ENCODE measurements at regions not wholly inside any gene's neighbourhood (a gene's known extent, or its start where the extent isn't known, plus 50 kb on each side); places are given as distances from the start of the nearest gene placed in this dataset.

DNA sequence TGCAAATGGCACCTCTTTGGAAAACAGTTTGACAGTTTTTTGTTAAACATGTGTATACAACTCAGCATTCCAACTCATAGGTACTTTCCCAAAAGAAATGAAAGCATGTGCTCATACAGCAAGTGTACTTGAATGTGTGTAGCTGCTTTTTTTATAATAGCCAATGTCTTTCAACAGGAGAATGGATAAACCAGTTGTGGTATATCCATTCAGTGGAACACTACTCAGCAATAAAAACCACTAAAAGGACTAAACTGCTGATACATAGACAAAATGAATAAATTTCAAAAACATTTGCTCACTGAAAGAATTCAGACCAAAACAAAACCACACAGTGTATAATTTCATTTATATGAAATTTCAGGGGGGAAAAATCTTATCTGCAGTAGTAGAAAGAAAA is 267.3 kb downstream of the NR2F1-AS1 start:
- DNase-seq = no peak

DNA sequence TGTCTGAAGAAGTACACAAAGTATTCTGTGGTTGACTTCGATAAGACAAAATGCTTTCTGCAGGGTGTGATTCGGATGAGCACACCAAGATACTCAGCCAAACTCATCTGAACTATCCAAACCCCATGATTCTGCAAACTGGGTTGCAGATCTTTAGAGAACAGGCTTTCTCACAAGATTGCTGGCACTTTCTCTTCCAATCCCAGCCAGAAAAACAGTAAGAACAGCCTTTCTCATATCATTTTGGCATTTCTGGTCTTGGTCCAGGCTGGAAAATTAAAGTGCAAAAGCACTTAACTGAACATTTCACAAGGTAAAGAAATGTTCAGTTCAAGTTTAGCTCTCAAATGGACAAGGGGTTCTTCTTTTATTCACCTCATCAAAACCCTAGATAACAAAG is 269.1 kb downstream of the NR2F1-AS1 start:
- no peak for DNase-seq

- no peak for DNase-seq
Measured at GRCh38 chr5:93307557-93307956, 273.5 kb downstream of the NR2F1-AS1 start.

DNA sequence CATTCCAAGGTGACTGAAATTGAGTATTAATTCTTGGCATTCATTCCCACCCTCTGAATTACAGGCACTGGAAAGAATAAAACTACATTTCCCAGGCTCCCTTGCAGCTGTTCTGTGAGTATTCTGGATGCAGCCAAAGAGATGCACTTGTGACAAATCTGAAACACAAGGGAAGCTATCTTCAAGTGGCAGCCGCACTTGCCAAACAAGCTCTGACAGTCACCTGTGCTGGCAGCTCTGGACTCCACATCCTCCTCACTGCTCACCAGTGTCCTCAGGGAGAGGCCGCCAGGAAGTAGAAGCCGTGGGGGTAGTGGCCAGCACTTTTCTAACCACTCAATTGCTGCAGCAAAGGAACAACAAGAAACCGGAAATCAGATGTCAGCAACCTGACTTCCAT is 275.0 kb downstream of the NR2F1-AS1 start:
- no peak for DNase-seq

DNA sequence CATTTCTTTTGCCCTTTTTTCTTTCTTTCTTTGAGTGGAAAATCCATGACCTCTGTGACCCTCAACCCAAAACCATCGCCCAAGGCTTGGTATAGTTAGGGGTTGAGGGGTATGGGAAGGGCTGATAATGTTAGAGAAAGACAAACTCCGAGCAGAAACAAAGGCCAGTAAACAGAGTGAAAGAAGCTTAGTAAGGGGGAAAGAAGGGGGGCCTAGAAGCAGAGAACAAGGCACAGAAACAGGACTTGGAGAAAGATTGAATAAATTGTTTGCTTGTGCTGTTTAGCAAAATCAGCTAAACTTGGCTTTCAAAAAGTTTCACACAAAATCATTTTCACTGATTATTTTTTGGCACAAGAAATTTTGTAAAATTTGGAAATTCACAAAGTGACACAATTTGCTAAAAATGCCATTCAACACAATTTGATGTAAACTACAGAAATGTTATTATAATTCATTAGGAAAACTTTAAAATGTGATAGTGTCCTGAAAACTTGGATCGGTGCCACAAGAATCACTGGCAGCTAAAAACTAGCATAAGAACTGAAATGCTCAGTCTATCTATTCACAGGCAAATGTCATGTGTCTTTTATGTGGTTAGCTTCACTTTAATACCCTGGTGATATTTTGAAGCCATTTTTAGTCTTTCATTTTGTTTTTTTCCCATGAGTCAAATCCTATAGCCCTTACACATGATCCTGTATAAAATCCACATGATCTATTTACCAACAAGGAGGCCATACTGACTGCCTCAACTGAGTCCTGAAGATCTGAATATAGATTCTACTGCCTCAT is 276.4 kb downstream of the NR2F1-AS1 start:
- DNase-seq = no peak

DNA sequence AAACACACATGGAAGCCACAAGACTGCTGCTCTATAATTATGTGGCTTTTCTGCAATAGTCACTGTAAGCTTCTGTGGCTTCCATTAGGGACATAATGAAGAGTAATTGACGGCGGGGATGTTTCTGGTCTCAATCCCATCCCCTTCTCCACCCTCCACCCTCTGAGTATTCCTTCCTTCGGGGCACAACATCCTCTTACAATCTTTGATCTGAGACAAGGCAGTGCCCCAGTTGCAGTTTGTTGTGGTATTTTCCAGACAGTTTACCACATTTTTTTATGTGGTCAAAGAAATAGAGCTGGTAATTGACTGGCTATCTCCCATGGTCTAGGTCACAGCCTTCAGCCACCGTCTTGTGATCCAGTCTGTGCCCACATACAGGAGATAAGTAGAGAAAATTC is 277.7 kb downstream of the NR2F1-AS1 start:
- DNase-seq = no peak

DNA sequence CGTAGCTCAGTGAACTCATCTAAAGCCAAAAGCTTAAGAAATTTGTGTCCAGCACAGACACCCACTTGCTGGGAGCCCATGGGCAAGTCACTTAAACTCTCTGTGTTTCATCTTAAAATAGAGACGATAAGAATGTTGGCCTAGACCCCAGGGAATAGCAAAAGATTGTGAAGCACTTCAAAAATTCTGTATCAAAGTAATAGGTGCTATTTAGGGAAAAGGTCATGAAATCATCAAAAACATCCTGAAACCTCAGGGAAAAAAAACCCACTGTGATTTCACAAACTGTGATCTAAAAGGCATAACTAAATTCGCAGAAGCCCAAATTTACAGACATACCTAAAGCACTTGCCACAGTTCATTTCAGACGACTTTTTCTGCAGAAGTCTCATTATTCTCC is 278.3 kb downstream of the NR2F1-AS1 start:
- DNase-seq = no peak

DNA sequence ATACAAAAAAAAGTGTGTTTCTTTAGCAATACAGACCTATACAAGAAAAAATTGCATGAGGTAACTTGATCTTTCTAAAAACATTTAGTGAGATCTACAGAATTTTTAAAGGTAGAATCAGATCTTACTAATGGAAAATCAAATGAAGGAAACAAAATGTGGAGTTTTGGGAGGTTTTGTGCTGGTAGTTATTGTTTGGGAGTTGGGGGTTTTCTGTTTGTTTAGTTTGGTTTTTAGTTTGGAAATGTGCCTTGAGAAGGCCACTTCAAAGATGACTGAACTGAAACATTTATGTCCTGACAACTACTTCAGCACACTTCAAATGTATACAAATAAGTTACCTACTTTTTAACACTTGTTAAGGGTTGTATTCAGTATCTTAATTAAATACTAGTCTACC is 280.1 kb downstream of the NR2F1-AS1 start:
- no peak for DNase-seq

- DNase-seq = no peak
Measured at GRCh38 chr5:93300309-93300923, 280.6 kb downstream of the NR2F1-AS1 start.

DNA sequence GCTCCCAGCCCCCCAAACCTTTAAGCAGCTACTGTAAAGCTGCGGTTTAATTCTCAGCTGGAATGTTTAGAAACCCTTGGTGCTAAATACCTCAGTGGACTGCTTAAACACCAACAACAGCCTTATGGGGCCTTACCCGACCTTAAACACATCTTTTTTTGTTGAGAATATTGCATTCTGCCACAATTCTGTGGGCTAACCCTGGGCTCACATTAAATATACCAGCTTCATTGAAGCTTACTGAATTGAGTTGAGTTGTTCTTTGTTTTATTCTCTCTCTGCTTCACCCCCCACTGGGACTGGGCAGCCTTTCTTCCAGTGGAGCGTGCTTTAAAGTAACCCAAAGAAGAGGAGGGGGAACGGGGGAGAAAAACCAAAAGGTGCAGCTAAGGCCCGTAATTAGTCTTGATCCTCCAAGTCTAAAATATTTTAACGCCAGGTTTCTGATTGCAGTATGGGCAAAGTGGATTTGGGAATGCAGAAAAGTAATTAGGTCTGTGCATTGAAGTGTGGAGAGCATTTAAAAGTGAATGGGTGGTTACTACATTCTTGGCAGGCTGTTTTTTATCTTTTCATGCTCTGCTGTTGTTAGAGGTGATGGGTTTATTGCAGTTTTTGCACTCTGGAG is 281.2 kb downstream of the NR2F1-AS1 start:
- DNase-seq = no peak

GRCh38 chr5:93297116-93297515 is 283.9 kb downstream of the NR2F1-AS1 start:
- no peak for DNase-seq

DNA sequence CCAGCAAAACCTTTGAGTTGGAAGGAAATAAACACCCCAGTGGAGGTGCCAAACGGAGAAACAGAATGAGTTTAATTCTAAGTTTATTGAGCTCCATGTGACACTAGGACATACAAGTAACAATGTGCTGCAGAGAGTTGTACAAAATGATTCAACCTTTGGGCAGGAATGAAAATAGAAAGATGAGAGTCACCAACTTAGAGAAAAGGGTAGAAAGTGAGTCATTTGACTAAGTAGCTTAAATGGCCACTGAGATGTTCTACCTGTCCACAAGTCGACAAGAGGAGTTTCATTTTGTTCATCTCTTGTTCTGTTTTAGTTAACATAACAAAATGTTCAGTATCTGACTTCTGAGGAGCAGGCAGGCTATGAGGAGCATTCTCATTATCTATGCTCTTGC is 284.7 kb downstream of the NR2F1-AS1 start:
- no peak for DNase-seq

DNA sequence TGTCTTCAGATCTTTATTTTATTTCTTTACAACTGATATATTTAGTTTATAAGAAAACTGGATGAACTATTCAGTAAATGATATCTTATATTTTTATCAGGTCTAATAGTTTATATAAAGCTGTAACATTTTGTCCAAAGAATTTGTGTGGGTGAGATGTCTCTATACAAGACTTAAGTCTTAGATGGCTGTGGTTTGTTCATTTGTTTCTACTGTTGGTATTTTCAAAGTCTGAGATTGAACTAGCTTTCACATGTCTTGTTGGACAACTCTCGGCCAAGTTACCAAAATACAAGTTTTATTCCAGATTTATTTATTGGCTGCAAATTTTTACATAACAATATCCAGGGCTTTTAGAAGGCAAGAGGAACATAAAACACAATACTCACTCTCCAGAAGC is 286.0 kb downstream of the NR2F1-AS1 start:
- no peak for DNase-seq

GRCh38 chr5:93294199-93294598 is 286.8 kb downstream of the NR2F1-AS1 start:
- no peak for DNase-seq

DNA sequence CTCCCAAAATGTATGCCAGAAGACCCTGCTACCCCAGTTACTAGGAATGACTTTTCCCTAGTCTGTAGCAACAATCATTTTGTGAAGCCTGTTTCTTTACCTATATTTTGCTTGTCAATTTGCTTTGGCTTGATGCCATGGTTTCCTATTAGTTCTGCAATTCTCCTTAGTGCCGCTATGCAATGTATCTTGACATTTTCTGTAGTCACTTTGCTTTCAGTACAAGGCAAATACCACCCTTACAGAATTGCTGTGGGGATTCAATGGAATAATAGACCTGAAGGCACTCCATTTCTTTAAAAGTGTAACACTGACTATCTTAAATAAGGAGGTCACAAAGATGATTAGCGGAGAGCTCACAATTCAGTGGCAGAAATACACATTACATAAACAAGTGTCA is 291.1 kb downstream of the NR2F1-AS1 start:
- DNase-seq = no peak

DNA sequence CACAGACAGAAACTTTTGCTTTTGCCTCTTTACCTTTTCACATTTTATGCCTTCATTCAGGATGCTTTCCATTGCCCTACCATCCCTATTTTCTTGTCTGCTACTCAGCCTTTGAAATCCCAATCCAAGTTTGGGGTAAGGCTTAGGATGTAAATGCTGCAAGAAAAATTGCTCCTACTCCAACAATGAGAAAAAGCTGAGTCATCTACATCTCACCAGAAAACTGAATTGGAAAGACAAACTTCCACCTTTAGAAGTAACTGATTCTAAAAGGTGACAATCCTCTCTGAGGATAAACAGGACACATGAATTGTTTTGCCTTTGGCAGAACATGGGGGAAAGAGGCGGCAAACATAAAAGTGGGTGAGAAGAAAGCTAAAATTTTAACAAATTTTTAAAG is 295.6 kb downstream of the NR2F1-AS1 start:
- no peak for DNase-seq

GRCh38 chr5:93281980-93282772 is 298.8 kb downstream of the NR2F1-AS1 start:
- DNase-seq = no peak

- DNase-seq = no peak
Measured at GRCh38 chr5:93280518-93280917, 300.5 kb downstream of the NR2F1-AS1 start.

- DNase-seq = no peak
Measured at GRCh38 chr5:93279296-93279963, 301.6 kb downstream of the NR2F1-AS1 start.

DNA sequence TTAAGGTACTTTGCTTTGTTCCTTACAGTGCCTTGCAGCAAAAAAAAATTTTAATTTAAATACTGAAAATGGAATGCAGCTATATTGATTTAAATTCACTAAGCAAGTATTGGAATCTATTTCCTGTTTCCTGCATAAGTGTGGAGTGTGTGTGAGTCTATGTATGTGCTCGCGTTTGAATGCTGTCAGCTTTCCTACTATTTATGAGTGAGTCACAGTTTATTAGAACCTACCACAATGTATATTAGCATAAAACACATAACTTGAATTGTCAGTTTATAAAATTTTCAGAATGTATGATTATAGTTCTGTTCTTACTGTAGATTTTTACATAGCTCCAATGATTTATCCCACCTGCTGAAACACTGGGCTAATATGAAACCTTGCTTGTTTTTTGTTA is 302.1 kb downstream of the NR2F1-AS1 start:
- no peak for DNase-seq

DNA sequence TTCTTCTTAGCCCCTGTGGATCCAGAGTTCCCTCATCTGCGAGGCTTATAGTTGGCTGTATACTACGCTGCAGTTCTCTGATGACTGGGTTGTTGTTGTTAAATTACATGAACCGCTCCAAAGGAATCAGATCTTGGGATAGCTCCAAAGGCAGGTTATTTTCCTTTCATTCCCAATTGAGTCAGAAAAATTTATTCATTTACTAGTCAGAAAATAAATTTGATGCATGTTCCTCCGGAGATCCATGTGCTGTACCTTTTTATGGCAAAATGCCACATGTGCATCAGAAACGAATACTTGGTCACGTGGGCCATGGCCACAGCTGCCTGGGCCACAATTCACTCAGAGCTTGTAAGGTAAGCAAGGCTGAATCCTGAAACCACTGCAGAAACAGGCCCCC is 304.0 kb downstream of the NR2F1-AS1 start:
- no peak for DNase-seq

GRCh38 chr5:93275376-93275775 is 305.6 kb downstream of the NR2F1-AS1 start:
- DNase-seq = no peak

GRCh38 chr5:93274291-93274690 is 306.7 kb downstream of the NR2F1-AS1 start:
- no peak for DNase-seq
